Prostate gland (tissue), 2 donors: ENCODE measurements at regions not wholly inside any gene's neighbourhood (a gene's known extent, or its start where the extent isn't known, plus 50 kb on each side); places are given as distances from the start of the nearest gene placed in this dataset.

Experiments used
- POLR2AphosphoS5 ChIP-seq: sonication (generic); formaldehyde crosslinking; IDR thresholded peaks from one replicate; pipeline ENCODE4 v1.6.1; 2017; ENCODE audit warnings: antibody characterized with exemption
- TF ChIP-seq, protein P1 (sequence below), 4 experiments: fragments of 200-600 bp in 2 of 4; fragments of 450-650 bp in 2 of 4; sonication (generic) in 2 of 4; IDR thresholded peaks; 1 replicate in 3 of 4; 2 replicates in 1 of 4; pipeline ENCODE4 v1.5.1; 2016 to 2019; ENCODE audit warnings: antibody characterized with exemption in 4 of 4, mild to moderate bottlenecking in 2 of 4, moderate library complexity in 2 of 4

- TF ChIP-seq POLR2AphosphoS5 = no peak
- TF ChIP-seq, protein P1, sequence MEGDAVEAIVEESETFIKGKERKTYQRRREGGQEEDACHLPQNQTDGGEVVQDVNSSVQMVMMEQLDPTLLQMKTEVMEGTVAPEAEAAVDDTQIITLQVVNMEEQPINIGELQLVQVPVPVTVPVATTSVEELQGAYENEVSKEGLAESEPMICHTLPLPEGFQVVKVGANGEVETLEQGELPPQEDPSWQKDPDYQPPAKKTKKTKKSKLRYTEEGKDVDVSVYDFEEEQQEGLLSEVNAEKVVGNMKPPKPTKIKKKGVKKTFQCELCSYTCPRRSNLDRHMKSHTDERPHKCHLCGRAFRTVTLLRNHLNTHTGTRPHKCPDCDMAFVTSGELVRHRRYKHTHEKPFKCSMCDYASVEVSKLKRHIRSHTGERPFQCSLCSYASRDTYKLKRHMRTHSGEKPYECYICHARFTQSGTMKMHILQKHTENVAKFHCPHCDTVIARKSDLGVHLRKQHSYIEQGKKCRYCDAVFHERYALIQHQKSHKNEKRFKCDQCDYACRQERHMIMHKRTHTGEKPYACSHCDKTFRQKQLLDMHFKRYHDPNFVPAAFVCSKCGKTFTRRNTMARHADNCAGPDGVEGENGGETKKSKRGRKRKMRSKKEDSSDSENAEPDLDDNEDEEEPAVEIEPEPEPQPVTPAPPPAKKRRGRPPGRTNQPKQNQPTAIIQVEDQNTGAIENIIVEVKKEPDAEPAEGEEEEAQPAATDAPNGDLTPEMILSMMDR (IDR thresholded peaks at IDR 0.05) = no peak
These were observed 89.5 kb upstream of the STK32A start for GRCh38 chr5:147145328-147145727.
